IMR-90 (cell line): ENCODE measurements at regions not wholly inside any gene's neighbourhood (a gene's known extent, or its start where the extent isn't known, plus 50 kb on each side); places are given as distances from the start of the nearest gene placed in this dataset.
"Not testable (repeated sequence)": the region's sequence is repeated elsewhere in the genome, so short reads cannot be mapped to it uniquely, and the experiment has no call there.

ENCODE experiments used
- ATAC-seq: fragments of 200-7000 bp; cut with Tn5 transposase; 2 replicates; pipeline ENCODE4 v1.9.1; 2020; ENCODE audit warnings: low read depth, mild to moderate bottlenecking, moderate library complexity
- BruUV-seq: library from RNA; stranded (reverse); fragments of 400-500 nt; replicated peaks from 2 replicates; lab custom pipeline; 2021; lab: Mats Ljungman, UMichigan
- CTCF ChIA-PET: fragments of 300-600 bp; formaldehyde crosslinking; extraction: SDS; loops from one replicate; lab custom pipeline; 2021; ENCODE audit warnings: antibody characterized with exemption; lab: Yijun Ruan, JAX
- POLR2A ChIA-PET: fragments of 300-600 bp; sonication (Branson Sonifier 250); formaldehyde crosslinking; loops from one replicate; lab custom pipeline; 2022; ENCODE audit warnings: antibody characterized with exemption; ENCODE audit not compliant: unreplicated experiment; lab: Charles Lee
- DNase-seq: peaks from one replicate; pipeline ENCODE4 v3.0.0; 2013
- H2AFZ ChIP-seq: replicated peaks from 2 replicates; pipeline ENCODE3; 2013; ENCODE audit warnings: low read length, mild to moderate bottlenecking; ENCODE audit not compliant: poor library complexity
- H2AK5ac ChIP-seq: 2 replicates; pipeline ENCODE4 v1.6.1; 2013; ENCODE audit warnings: low read depth, low read length, inconsistent platforms
- H2AK9ac ChIP-seq: replicated peaks from 2 replicates; pipeline ENCODE3; 2013; ENCODE audit warnings: mild to moderate bottlenecking, low read depth, low read length, moderate library complexity; ENCODE audit not compliant: poor library complexity
- H2BK120ac ChIP-seq: 2 replicates; pipeline ENCODE4 v1.6.1; 2013; ENCODE audit warnings: low read depth, low read length, inconsistent platforms
- H2BK15ac ChIP-seq: 3 replicates; pipeline ENCODE4 v1.6.1; 2013; ENCODE audit warnings: low read depth, low read length, inconsistent platforms
- H2BK20ac ChIP-seq: 2 replicates; pipeline ENCODE4 v1.6.1; 2013; ENCODE audit warnings: low read depth, mild to moderate bottlenecking, inconsistent platforms, low read length, moderate library complexity
- H2BK5ac ChIP-seq: 2 replicates; pipeline ENCODE4 v1.6.1; 2013; ENCODE audit warnings: mild to moderate bottlenecking, low read depth, low read length, inconsistent platforms; ENCODE audit not compliant: poor library complexity, severe bottlenecking
- H3K14ac ChIP-seq: replicated peaks from 2 replicates; pipeline ENCODE4 v1.6.1; 2013; ENCODE audit warnings: low read depth, low read length, inconsistent platforms
- H3K18ac ChIP-seq: 2 replicates; pipeline ENCODE4 v1.6.1; 2013; ENCODE audit warnings: low read depth, low read length, control low read depth
- H3K23ac ChIP-seq: 2 replicates; pipeline ENCODE4 v1.6.1; 2013; ENCODE audit warnings: low read depth, low read length, inconsistent platforms
- H3K27ac ChIP-seq: 2 replicates; pipeline ENCODE4 v1.5.1; 2013; ENCODE audit warnings: mild to moderate bottlenecking, control low read depth, low read length; ENCODE audit not compliant: insufficient read depth
- H3K27me3 ChIP-seq: 2 replicates; pipeline ENCODE4 v1.6.1; 2013; ENCODE audit warnings: low read length; ENCODE audit not compliant: control insufficient read depth, insufficient read depth
- H3K36me3 ChIP-seq: 2 replicates; pipeline ENCODE4 v1.6.1; 2013; ENCODE audit warnings: low read length, mixed read lengths; ENCODE audit not compliant: control insufficient read depth, insufficient read depth
- H3K4ac ChIP-seq: 2 replicates; pipeline ENCODE4 v1.6.1; 2013; ENCODE audit warnings: low read depth, low read length, inconsistent platforms
- H3K4me1 ChIP-seq: 2 replicates; pipeline ENCODE4 v1.6.1; 2013; ENCODE audit warnings: low read length, mixed read lengths; ENCODE audit not compliant: control insufficient read depth, insufficient read depth
- H3K4me2 ChIP-seq: 2 replicates; pipeline ENCODE4 v1.6.1; 2013; ENCODE audit warnings: low read depth, mild to moderate bottlenecking, control low read depth, low read length, moderate library complexity
- H3K4me3 ChIP-seq: 2 replicates; pipeline ENCODE4 v1.5.1; 2013; ENCODE audit warnings: low read depth, mild to moderate bottlenecking, control low read depth, low read length, moderate library complexity; ENCODE audit not compliant: insufficient read depth
- H3K56ac ChIP-seq: 2 replicates; pipeline ENCODE4 v1.6.1; 2013; ENCODE audit warnings: low read length, inconsistent platforms; ENCODE audit not compliant: insufficient read depth; ENCODE audit errors: extremely low read depth
- H3K79me1 ChIP-seq, 2 experiments: 2 replicates each; pipeline ENCODE4 v1.6.1; 2013; ENCODE audit warnings: low read length in 2 of 2, inconsistent platforms in 1 of 2, low read depth in 1 of 2
- H3K9ac ChIP-seq: 2 replicates; pipeline ENCODE4 v1.6.1; 2013; ENCODE audit warnings: low read depth, low read length, control low read depth
- H3K9me1 ChIP-seq: 2 replicates; pipeline ENCODE4 v1.6.1; 2013; ENCODE audit warnings: low read length, inconsistent platforms; ENCODE audit not compliant: insufficient read depth
- H3K9me3 ChIP-seq: 2 replicates; pipeline ENCODE4 v1.6.1; 2013; ENCODE audit warnings: low read length; ENCODE audit not compliant: control insufficient read depth, insufficient read depth
- H4K20me1 ChIP-seq: 2 replicates; pipeline ENCODE4 v1.6.1; 2013; ENCODE audit warnings: low read length, inconsistent platforms; ENCODE audit not compliant: insufficient read depth
- H4K5ac ChIP-seq: 2 replicates; pipeline ENCODE4 v1.6.1; 2013; ENCODE audit warnings: mild to moderate bottlenecking, low read depth, low read length, control low read depth
- H4K8ac ChIP-seq, 2 experiments: 2 replicates each; pipeline ENCODE4 v1.6.1; 2013; ENCODE audit warnings: low read depth in 2 of 2, low read length in 2 of 2, control low read depth in 1 of 2, inconsistent platforms in 1 of 2
- H4K91ac ChIP-seq: 2 replicates; pipeline ENCODE4 v1.6.1; 2013; ENCODE audit warnings: low read depth, low read length, inconsistent platforms; ENCODE audit not compliant: insufficient read depth
- WGBS, 2 experiments: methylation state at CpG; one replicate each; pipeline versions ENCODE4 v1.1.5 to v1.1.7; 2013; ENCODE audit warnings: missing lambda C conversion rate in 2 of 2; ENCODE audit not compliant: insufficient read length in 1 of 2; ENCODE audit errors: extremely low coverage in 2 of 2; 5-methylcytosine and 5-hydroxymethylcytosine counted together
- dilution Hi-C: fragments of 300-500 bp; cut with HindIII; formaldehyde crosslinking; loops from one replicate; pipeline ENCODE4 v1.14.3; 2018; ENCODE audit warnings: low sequenced_read_pairs; ENCODE audit not compliant: unreplicated experiment
- in situ Hi-C: fragments of 300-500 bp; cut with MboI; formaldehyde crosslinking; loops from 3 replicates; pipeline ENCODE4 v1.14.3; 2019; ENCODE audit warnings: low sequenced_read_pairs, inconsistent platforms, mixed read lengths
- intact Hi-C: fragments of 100-400 bp; cut with micrococcal nuclease; formaldehyde crosslinking; loops from 2 replicates; pipeline ENCODE4 v1.10.0; 2022

DNA sequence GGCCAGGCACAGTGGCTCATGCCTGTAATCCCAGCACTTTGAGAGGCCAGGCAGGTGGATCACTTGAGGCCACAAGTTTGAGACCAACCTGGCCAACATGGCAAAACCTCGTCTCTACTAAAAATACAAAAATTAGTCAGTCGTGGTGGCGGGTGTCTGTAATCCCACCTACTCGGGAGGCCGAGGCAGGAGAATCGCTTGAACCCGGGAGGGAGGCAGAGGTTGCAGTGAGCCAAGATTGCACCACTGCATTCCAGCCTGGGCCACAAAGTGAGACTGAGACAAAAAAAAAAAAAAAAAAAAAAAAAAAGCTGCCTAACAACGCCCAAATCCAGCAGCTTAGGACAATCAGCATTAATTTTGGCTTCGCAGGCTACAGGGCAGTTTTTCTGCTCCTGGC is 167.1 kb downstream of the GOSR1 start:
- H3K14ac ChIP-seq, H3K4me2 ChIP-seq, H2BK15ac ChIP-seq, H3K79me1 ChIP-seq, H4K20me1 ChIP-seq, BruUV-seq, H2BK120ac ChIP-seq, CTCF ChIA-PET, H2BK20ac ChIP-seq, H3K4me3 ChIP-seq, H3K27me3 ChIP-seq, H3K27ac ChIP-seq, in situ Hi-C loops, H3K9me1 ChIP-seq, H3K4me1 ChIP-seq, H3K36me3 ChIP-seq, H3K56ac ChIP-seq, H4K91ac ChIP-seq, POLR2A ChIA-PET, H4K8ac ChIP-seq, H3K4ac ChIP-seq, H3K23ac ChIP-seq, H2BK5ac ChIP-seq, H3K9ac ChIP-seq, intact Hi-C loops, H4K5ac ChIP-seq, H2AK9ac ChIP-seq, DNase-seq, H3K9me3 ChIP-seq, H2AFZ ChIP-seq, dilution Hi-C loops, H2AK5ac ChIP-seq, H3K18ac ChIP-seq, ATAC-seq: not testable (repeated sequence)
- WGBS, 2 experiments: no CpG with 5 or more reads among the region's 9 CpGs

DNA sequence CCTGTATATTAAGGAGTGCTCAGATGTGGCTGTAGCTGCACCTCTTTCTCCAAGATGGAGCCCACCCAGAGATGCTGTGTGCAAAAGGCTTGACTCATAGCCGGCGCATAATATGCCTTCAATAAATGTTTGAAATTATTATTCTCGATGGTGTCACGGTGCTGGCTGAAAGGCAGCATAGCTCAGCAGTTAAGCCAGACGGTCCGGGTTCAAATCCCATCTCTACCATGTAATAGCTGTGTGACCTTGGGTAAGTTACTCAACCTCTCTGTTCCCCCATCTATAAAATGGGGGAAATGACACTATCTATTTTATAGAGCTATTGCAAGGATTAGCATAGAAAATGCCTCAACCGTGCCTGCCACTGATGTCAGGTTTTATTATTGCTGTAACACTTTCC is 164.2 kb downstream of the GOSR1 start:
- H3K36me3 ChIP-seq, dilution Hi-C loops, H3K9me1 ChIP-seq, H2AK5ac ChIP-seq, H3K18ac ChIP-seq, H2BK15ac ChIP-seq, H3K9ac ChIP-seq, H2BK5ac ChIP-seq, H4K5ac ChIP-seq, H3K23ac ChIP-seq, H3K14ac ChIP-seq, H4K20me1 ChIP-seq, H4K91ac ChIP-seq, H3K27ac ChIP-seq, H2BK120ac ChIP-seq, ATAC-seq, BruUV-seq, H3K4ac ChIP-seq, H4K8ac ChIP-seq, DNase-seq, H2AFZ ChIP-seq, H3K4me2 ChIP-seq, H2AK9ac ChIP-seq, H3K79me1 ChIP-seq, intact Hi-C loops, CTCF ChIA-PET, H3K4me1 ChIP-seq, in situ Hi-C loops, H3K56ac ChIP-seq, H3K9me3 ChIP-seq, H3K4me3 ChIP-seq, POLR2A ChIA-PET, H2BK20ac ChIP-seq, H3K27me3 ChIP-seq: not testable (repeated sequence)
- no CpG with 5 or more reads among the region's 7 CpGs for WGBS, 2 experiments
